H1 (cell line): ENCODE measurements at regions not wholly inside any gene's neighbourhood (a gene's known extent, or its start where the extent isn't known, plus 50 kb on each side); places are given as distances from the start of the nearest gene placed in this dataset.

Source experiments
- CTCF ChIA-PET: fragments of 300-600 bp; sonication (Branson Sonifier 250); formaldehyde crosslinking; loops from one replicate; lab custom pipeline; 2021; ENCODE audit not compliant: partially characterized antibody; lab: Charles Lee
- POLR2A ChIA-PET: fragments of 300-600 bp; sonication (Branson Sonifier 250); formaldehyde crosslinking; loops from one replicate; lab custom pipeline; 2021; ENCODE audit warnings: inconsistent platforms; ENCODE audit not compliant: partially characterized antibody; lab: Charles Lee
- DNase-seq, 2 experiments: peaks; one replicate each; pipeline versions ENCODE4 v3.0.0 to v3.0.0-alpha.2; 2010 to 2022; ENCODE audit warnings: low spot score in 2 of 2, low read depth in 1 of 2, mixed read lengths in 1 of 2
- FAIRE-seq: peaks from 2 replicates; lab custom pipeline; 2011; peaks lifted over from hg19 to GRCh38; lab: Jason Lieb, UNC
- H2AFZ ChIP-seq: 2 replicates; pipeline ENCODE4 v1.8.1; 2012; ENCODE audit warnings: low read length, inconsistent platforms
- H2AK5ac ChIP-seq: 2 replicates; pipeline ENCODE4 v1.6.1; 2013; ENCODE audit warnings: low read depth, low read length
- H2BK120ac ChIP-seq: replicated peaks from 2 replicates; pipeline ENCODE3; 2013; ENCODE audit warnings: low read depth, low read length, inconsistent platforms
- H2BK12ac ChIP-seq: 2 replicates; pipeline ENCODE4 v1.6.1; 2013; ENCODE audit warnings: low read depth, low read length
- H2BK15ac ChIP-seq: 2 replicates; pipeline ENCODE4 v1.6.1; 2013; ENCODE audit warnings: low read length
- H2BK20ac ChIP-seq: 2 replicates; pipeline ENCODE4 v1.6.1; 2013; ENCODE audit warnings: low read length
- H2BK5ac ChIP-seq: 2 replicates; pipeline ENCODE4 v1.6.1; 2013; ENCODE audit warnings: low read depth, low read length
- H3K14ac ChIP-seq: 2 replicates; pipeline ENCODE4 v1.6.1; 2013; ENCODE audit warnings: inconsistent platforms; ENCODE audit not compliant: insufficient read length
- H3K18ac ChIP-seq: 2 replicates; pipeline ENCODE4 v1.6.1; 2013; ENCODE audit warnings: low read length; ENCODE audit errors: extremely low read depth
- H3K23ac ChIP-seq: 2 replicates; pipeline ENCODE4 v1.6.1; 2013; ENCODE audit warnings: inconsistent platforms; ENCODE audit not compliant: insufficient read length
- H3K23me2 ChIP-seq: 2 replicates; pipeline ENCODE4 v1.6.1; 2013; ENCODE audit warnings: low read depth, low read length
- H3K27ac ChIP-seq: 2 replicates; pipeline ENCODE4 v1.6.1; 2011; ENCODE audit warnings: low read depth, low read length, inconsistent platforms
- H3K27me3 ChIP-seq, 4 experiments: replicated peaks in 1 of 4; 1 replicate in 1 of 4; 2 replicates in 3 of 4; pipeline versions ENCODE4 v1.6.1 to v1.8.1; 2011 to 2013; ENCODE audit warnings: low read length in 3 of 4, mild to moderate bottlenecking in 3 of 4, inconsistent platforms in 2 of 4, mixed read lengths in 2 of 4, moderate library complexity in 1 of 4; ENCODE audit not compliant: control insufficient read depth in 3 of 4, insufficient read depth in 3 of 4; ENCODE audit errors: extremely low read depth in 1 of 4
- H3K36me3 ChIP-seq, 4 experiments: 2 replicates each; pipeline versions ENCODE4 v1.6.1 to v1.8.1; 2011 to 2013; ENCODE audit warnings: mild to moderate bottlenecking in 4 of 4, low read length in 3 of 4, moderate library complexity in 2 of 4, control low read depth in 1 of 4, inconsistent platforms in 1 of 4; ENCODE audit not compliant: insufficient read depth in 4 of 4, control insufficient read depth in 2 of 4
- H3K4ac ChIP-seq: replicated peaks from 2 replicates; pipeline ENCODE3; 2013; ENCODE audit warnings: low read length, low read depth, mixed read lengths, inconsistent platforms; ENCODE audit not compliant: insufficient read length
- H3K4me1 ChIP-seq, 4 experiments: replicated peaks in 1 of 4; 1 replicate in 1 of 4; 2 replicates in 3 of 4; pipeline versions ENCODE4 v1.6.1 to v1.8.1; 2011 to 2013; ENCODE audit warnings: low read length in 3 of 4, inconsistent platforms in 2 of 4, mixed read lengths in 1 of 4; ENCODE audit not compliant: insufficient read depth in 4 of 4, control insufficient read depth in 3 of 4
- H3K4me2 ChIP-seq, 2 experiments: 2 replicates each; pipeline versions ENCODE4 v1.6.1 to v1.8.1; 2011 to 2013; ENCODE audit warnings: low read depth in 2 of 2, low read length in 2 of 2, control low read depth in 1 of 2, inconsistent platforms in 1 of 2, mild to moderate bottlenecking in 1 of 2; ENCODE audit not compliant: insufficient read depth in 1 of 2
- H3K4me3 ChIP-seq, 4 experiments: fragments of 200-600, 300-600 bp in 1 of 4; sonication (generic), shearing (Covaris generic), sonication (Bioruptor Twin) in 1 of 4; 2 replicates each; pipeline versions ENCODE4 v1.5.1 to v1.8.1; 2011 to 2016; ENCODE audit warnings: low read length in 4 of 4, low read depth in 3 of 4, control low read depth in 2 of 4, inconsistent platforms in 2 of 4, mild to moderate bottlenecking in 2 of 4, mixed read lengths in 1 of 4, moderate library complexity in 1 of 4; ENCODE audit not compliant: insufficient read depth in 2 of 4; ENCODE audit errors: extremely low read depth in 1 of 4
- H3K56ac ChIP-seq: replicated peaks from 2 replicates; pipeline ENCODE3; 2013; ENCODE audit warnings: low read depth, mild to moderate bottlenecking, mixed read lengths, low read length, inconsistent platforms; ENCODE audit not compliant: insufficient read length
- H3K79me1 ChIP-seq: 2 replicates; pipeline ENCODE4 v1.6.1; 2013; ENCODE audit warnings: low read depth, low read length, control low read depth
- H3K79me2 ChIP-seq, 2 experiments: 2 replicates each; pipeline versions ENCODE4 v1.6.1 to v1.8.1; 2012 to 2013; ENCODE audit warnings: low read length in 2 of 2, mild to moderate bottlenecking in 2 of 2, inconsistent platforms in 1 of 2; ENCODE audit not compliant: insufficient read depth in 2 of 2, control insufficient read depth in 1 of 2
- H3K9ac ChIP-seq, 4 experiments: replicated peaks in 1 of 4; 1 replicate in 1 of 4; 2 replicates in 3 of 4; pipeline versions ENCODE4 v1.6.1 to v1.8.1; 2011 to 2013; ENCODE audit warnings: low read depth in 3 of 4, low read length in 3 of 4, control low read depth in 2 of 4, mild to moderate bottlenecking in 2 of 4, moderate library complexity in 2 of 4, inconsistent platforms in 1 of 4; ENCODE audit errors: extremely low read depth in 1 of 4
- H3K9me3 ChIP-seq, 2 experiments: 2 replicates each; pipeline versions ENCODE4 v1.6.1 to v1.8.1; 2012 to 2013; ENCODE audit warnings: mild to moderate bottlenecking in 2 of 2, moderate library complexity in 2 of 2, control low read depth in 1 of 2, inconsistent platforms in 1 of 2, low read depth in 1 of 2, low read length in 1 of 2, mixed read lengths in 1 of 2; ENCODE audit not compliant: insufficient read depth in 2 of 2
- H4K20me1 ChIP-seq, 2 experiments: replicated peaks in 1 of 2; 2 replicates each; pipeline versions ENCODE3 to v1.8.1; 2011 to 2013; ENCODE audit warnings: inconsistent platforms in 2 of 2, low read length in 2 of 2, mild to moderate bottlenecking in 1 of 2; ENCODE audit not compliant: insufficient read depth in 2 of 2, control insufficient read depth in 1 of 2
- H4K5ac ChIP-seq: 2 replicates; pipeline ENCODE4 v1.6.1; 2013; ENCODE audit warnings: low read length, low read depth, mixed read lengths, inconsistent platforms; ENCODE audit not compliant: insufficient read length
- H4K8ac ChIP-seq: 2 replicates; pipeline ENCODE4 v1.8.0; 2013; ENCODE audit warnings: mild to moderate bottlenecking, moderate library complexity, low read length, inconsistent platforms; ENCODE audit not compliant: insufficient read depth; ENCODE audit errors: extremely low read depth
- H4K91ac ChIP-seq: replicated peaks from 2 replicates; pipeline ENCODE3; 2013; ENCODE audit warnings: low read length, mixed read lengths, inconsistent platforms; ENCODE audit not compliant: insufficient read length
- RAD21 ChIP-seq, 2 experiments: IDR thresholded peaks in 1 of 2; conservative IDR thresholded peaks in 1 of 2; 2 replicates each; pipeline ENCODE4 v1.6.1; 2011; ENCODE audit warnings: low read depth in 2 of 2, low read length in 2 of 2, improper control_type of control experiment in 1 of 2, inconsistent platforms in 1 of 2, mild to moderate bottlenecking in 1 of 2, moderate library complexity in 1 of 2
- WGBS, 2 experiments: shearing (Covaris generic) in 1 of 2; methylation state at CpG; one replicate each; pipeline versions ENCODE4 v1.1.6 to v1.1.7; 2013 to 2015; ENCODE audit warnings: low lambda C conversion rate in 2 of 2, mixed read lengths in 2 of 2, inconsistent platforms in 1 of 2, low coverage in 1 of 2, missing lambda C conversion rate in 1 of 2; ENCODE audit not compliant: insufficient replicate concordance in 2 of 2, insufficient coverage in 1 of 2, insufficient read length in 1 of 2; ENCODE audit errors: extremely low coverage in 1 of 2, missing lambda C conversion rate in 1 of 2; 5-methylcytosine and 5-hydroxymethylcytosine counted together

DNA sequence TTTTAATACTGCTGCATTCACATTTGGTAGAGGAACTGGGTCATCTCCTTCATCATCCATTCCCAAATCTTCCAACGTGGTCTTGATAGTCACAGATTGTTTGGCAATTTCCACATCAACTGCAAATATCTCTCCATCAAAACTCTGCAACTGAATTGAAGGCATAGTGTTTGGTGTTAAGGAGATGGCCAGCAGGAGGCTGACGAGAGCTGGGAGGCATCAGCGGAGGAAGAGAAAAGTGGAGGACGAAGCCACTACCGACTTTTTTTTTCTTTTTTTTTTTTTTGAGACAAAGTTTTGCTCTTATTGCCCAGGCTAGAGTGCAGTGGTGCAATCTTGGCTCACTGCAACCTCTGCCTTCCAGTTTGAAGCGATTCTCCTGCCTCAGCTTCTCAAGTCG is 205.0 kb upstream of the KCTD7 start:
- no peak for FAIRE-seq
- H2BK120ac ChIP-seq: no peak overlapping the region
- no peaks in the 10 kb centered on the region for H3K27me3 ChIP-seq
- no peak overlapping the region for H3K9ac ChIP-seq
- no peak overlapping the region for H4K91ac ChIP-seq
- CTCF ChIA-PET: interaction anchor here (0.6 to 1.0 kb wide), 2 partner anchors 10 to 239 kb away, joined by 3 to 6 read pairs; no protein-coding TSS in a partner anchor
- no peak overlapping the region for H2AFZ ChIP-seq
- H3K4me3 ChIP-seq: no peak overlapping the region
- no peak overlapping the region for H3K56ac ChIP-seq
- no peak overlapping the region for H2AK5ac ChIP-seq
- no peaks in the 10 kb centered on the region for H3K79me1 ChIP-seq
- no peak overlapping the region for H4K8ac ChIP-seq
- H3K23me2 ChIP-seq: no peaks in the 10 kb centered on the region
- H3K14ac ChIP-seq: no peak overlapping the region
- no peak overlapping the region for H4K5ac ChIP-seq
- no peaks in the 10 kb centered on the region for H3K79me2 ChIP-seq
- no peak overlapping the region for H3K18ac ChIP-seq
- H3K36me3 ChIP-seq: peaks cover 0 to 2% (median 0%) of the 10 kb centered on the region in 4 experiments; a peak in 2 of 8 replicates
- H3K27ac ChIP-seq: no peak overlapping the region
- H2BK12ac ChIP-seq: no peak overlapping the region
- no peak overlapping the region for H3K23ac ChIP-seq
- no peak for DNase-seq
- H2BK20ac ChIP-seq: no peak overlapping the region
- no peak overlapping the region for H3K4ac ChIP-seq
- WGBS, 2 experiments: 83% methylated on average over 6 of the region's 7 CpGs; no CpG with 5 or more reads in 1 of the 2 experiments
- H3K4me1 ChIP-seq: no peaks in the 10 kb centered on the region
- no peak overlapping the region for H2BK5ac ChIP-seq
- H3K4me2 ChIP-seq: no peak overlapping the region
- no peaks in the 10 kb centered on the region for H3K9me3 ChIP-seq
- POLR2A ChIA-PET: no interaction called here
- no peak overlapping the region for H2BK15ac ChIP-seq
- no peaks in the 10 kb centered on the region for H4K20me1 ChIP-seq
- TF ChIP-seq RAD21 (IDR thresholded peaks at IDR 0.05 in 1 of 2, conservative IDR thresholded peaks at IDR 0.05 in 1 of 2; ENCODE audit: low read depth in 2 of 2, low read length in 2 of 2): peak; percentile 14 to 33; a peak in 2 of 4 replicates
